H1 (cell line): ENCODE measurements at regions not wholly inside any gene's neighbourhood (a gene's known extent, or its start where the extent isn't known, plus 50 kb on each side); places are given as distances from the start of the nearest gene placed in this dataset.

Experiments used
- CTCF ChIA-PET: fragments of 300-600 bp; sonication (Branson Sonifier 250); formaldehyde crosslinking; loops from one replicate; lab custom pipeline; 2021; ENCODE audit not compliant: partially characterized antibody; lab: Charles Lee
- POLR2A ChIA-PET: fragments of 300-600 bp; sonication (Branson Sonifier 250); formaldehyde crosslinking; loops from one replicate; lab custom pipeline; 2021; ENCODE audit warnings: inconsistent platforms; ENCODE audit not compliant: partially characterized antibody; lab: Charles Lee
- DNase-seq, 2 experiments: peaks; one replicate each; pipeline versions ENCODE4 v3.0.0 to v3.0.0-alpha.2; 2010 to 2022; ENCODE audit warnings: low spot score in 2 of 2, low read depth in 1 of 2, mixed read lengths in 1 of 2
- FAIRE-seq: peaks from 2 replicates; lab custom pipeline; 2011; peaks lifted over from hg19 to GRCh38; lab: Jason Lieb, UNC
- H2AFZ ChIP-seq: 2 replicates; pipeline ENCODE4 v1.8.1; 2012; ENCODE audit warnings: low read length, inconsistent platforms
- H2AK5ac ChIP-seq: 2 replicates; pipeline ENCODE4 v1.6.1; 2013; ENCODE audit warnings: low read depth, low read length
- H2BK120ac ChIP-seq: replicated peaks from 2 replicates; pipeline ENCODE3; 2013; ENCODE audit warnings: low read depth, low read length, inconsistent platforms
- H2BK12ac ChIP-seq: 2 replicates; pipeline ENCODE4 v1.6.1; 2013; ENCODE audit warnings: low read depth, low read length
- H2BK15ac ChIP-seq: 2 replicates; pipeline ENCODE4 v1.6.1; 2013; ENCODE audit warnings: low read length
- H2BK20ac ChIP-seq: 2 replicates; pipeline ENCODE4 v1.6.1; 2013; ENCODE audit warnings: low read length
- H2BK5ac ChIP-seq: 2 replicates; pipeline ENCODE4 v1.6.1; 2013; ENCODE audit warnings: low read depth, low read length
- H3K14ac ChIP-seq: 2 replicates; pipeline ENCODE4 v1.6.1; 2013; ENCODE audit warnings: inconsistent platforms; ENCODE audit not compliant: insufficient read length
- H3K18ac ChIP-seq: 2 replicates; pipeline ENCODE4 v1.6.1; 2013; ENCODE audit warnings: low read length; ENCODE audit errors: extremely low read depth
- H3K23ac ChIP-seq: 2 replicates; pipeline ENCODE4 v1.6.1; 2013; ENCODE audit warnings: inconsistent platforms; ENCODE audit not compliant: insufficient read length
- H3K23me2 ChIP-seq: 2 replicates; pipeline ENCODE4 v1.6.1; 2013; ENCODE audit warnings: low read depth, low read length
- H3K27ac ChIP-seq: 2 replicates; pipeline ENCODE4 v1.6.1; 2011; ENCODE audit warnings: low read depth, low read length, inconsistent platforms
- H3K27me3 ChIP-seq, 4 experiments: replicated peaks in 1 of 4; 1 replicate in 1 of 4; 2 replicates in 3 of 4; pipeline versions ENCODE4 v1.6.1 to v1.8.1; 2011 to 2013; ENCODE audit warnings: low read length in 3 of 4, mild to moderate bottlenecking in 3 of 4, inconsistent platforms in 2 of 4, mixed read lengths in 2 of 4, moderate library complexity in 1 of 4; ENCODE audit not compliant: control insufficient read depth in 3 of 4, insufficient read depth in 3 of 4; ENCODE audit errors: extremely low read depth in 1 of 4
- H3K36me3 ChIP-seq, 4 experiments: 2 replicates each; pipeline versions ENCODE4 v1.6.1 to v1.8.1; 2011 to 2013; ENCODE audit warnings: mild to moderate bottlenecking in 4 of 4, low read length in 3 of 4, moderate library complexity in 2 of 4, control low read depth in 1 of 4, inconsistent platforms in 1 of 4; ENCODE audit not compliant: insufficient read depth in 4 of 4, control insufficient read depth in 2 of 4
- H3K4ac ChIP-seq: replicated peaks from 2 replicates; pipeline ENCODE3; 2013; ENCODE audit warnings: low read length, low read depth, mixed read lengths, inconsistent platforms; ENCODE audit not compliant: insufficient read length
- H3K4me1 ChIP-seq, 4 experiments: replicated peaks in 1 of 4; 1 replicate in 1 of 4; 2 replicates in 3 of 4; pipeline versions ENCODE4 v1.6.1 to v1.8.1; 2011 to 2013; ENCODE audit warnings: low read length in 3 of 4, inconsistent platforms in 2 of 4, mixed read lengths in 1 of 4; ENCODE audit not compliant: insufficient read depth in 4 of 4, control insufficient read depth in 3 of 4
- H3K4me2 ChIP-seq, 2 experiments: 2 replicates each; pipeline versions ENCODE4 v1.6.1 to v1.8.1; 2011 to 2013; ENCODE audit warnings: low read depth in 2 of 2, low read length in 2 of 2, control low read depth in 1 of 2, inconsistent platforms in 1 of 2, mild to moderate bottlenecking in 1 of 2; ENCODE audit not compliant: insufficient read depth in 1 of 2
- H3K4me3 ChIP-seq, 4 experiments: fragments of 200-600, 300-600 bp in 1 of 4; sonication (generic), shearing (Covaris generic), sonication (Bioruptor Twin) in 1 of 4; 2 replicates each; pipeline versions ENCODE4 v1.5.1 to v1.8.1; 2011 to 2016; ENCODE audit warnings: low read length in 4 of 4, low read depth in 3 of 4, control low read depth in 2 of 4, inconsistent platforms in 2 of 4, mild to moderate bottlenecking in 2 of 4, mixed read lengths in 1 of 4, moderate library complexity in 1 of 4; ENCODE audit not compliant: insufficient read depth in 2 of 4; ENCODE audit errors: extremely low read depth in 1 of 4
- H3K56ac ChIP-seq: replicated peaks from 2 replicates; pipeline ENCODE3; 2013; ENCODE audit warnings: low read depth, mild to moderate bottlenecking, mixed read lengths, low read length, inconsistent platforms; ENCODE audit not compliant: insufficient read length
- H3K79me1 ChIP-seq: 2 replicates; pipeline ENCODE4 v1.6.1; 2013; ENCODE audit warnings: low read depth, low read length, control low read depth
- H3K79me2 ChIP-seq, 2 experiments: 2 replicates each; pipeline versions ENCODE4 v1.6.1 to v1.8.1; 2012 to 2013; ENCODE audit warnings: low read length in 2 of 2, mild to moderate bottlenecking in 2 of 2, inconsistent platforms in 1 of 2; ENCODE audit not compliant: insufficient read depth in 2 of 2, control insufficient read depth in 1 of 2
- H3K9ac ChIP-seq, 4 experiments: replicated peaks in 1 of 4; 1 replicate in 1 of 4; 2 replicates in 3 of 4; pipeline versions ENCODE4 v1.6.1 to v1.8.1; 2011 to 2013; ENCODE audit warnings: low read depth in 3 of 4, low read length in 3 of 4, control low read depth in 2 of 4, mild to moderate bottlenecking in 2 of 4, moderate library complexity in 2 of 4, inconsistent platforms in 1 of 4; ENCODE audit errors: extremely low read depth in 1 of 4
- H3K9me3 ChIP-seq, 2 experiments: 2 replicates each; pipeline versions ENCODE4 v1.6.1 to v1.8.1; 2012 to 2013; ENCODE audit warnings: mild to moderate bottlenecking in 2 of 2, moderate library complexity in 2 of 2, control low read depth in 1 of 2, inconsistent platforms in 1 of 2, low read depth in 1 of 2, low read length in 1 of 2, mixed read lengths in 1 of 2; ENCODE audit not compliant: insufficient read depth in 2 of 2
- H4K20me1 ChIP-seq, 2 experiments: replicated peaks in 1 of 2; 2 replicates each; pipeline versions ENCODE3 to v1.8.1; 2011 to 2013; ENCODE audit warnings: inconsistent platforms in 2 of 2, low read length in 2 of 2, mild to moderate bottlenecking in 1 of 2; ENCODE audit not compliant: insufficient read depth in 2 of 2, control insufficient read depth in 1 of 2
- H4K5ac ChIP-seq: 2 replicates; pipeline ENCODE4 v1.6.1; 2013; ENCODE audit warnings: low read length, low read depth, mixed read lengths, inconsistent platforms; ENCODE audit not compliant: insufficient read length
- H4K8ac ChIP-seq: 2 replicates; pipeline ENCODE4 v1.8.0; 2013; ENCODE audit warnings: mild to moderate bottlenecking, moderate library complexity, low read length, inconsistent platforms; ENCODE audit not compliant: insufficient read depth; ENCODE audit errors: extremely low read depth
- H4K91ac ChIP-seq: replicated peaks from 2 replicates; pipeline ENCODE3; 2013; ENCODE audit warnings: low read length, mixed read lengths, inconsistent platforms; ENCODE audit not compliant: insufficient read length
- CHD2 ChIP-seq: IDR thresholded peaks from 2 replicates; pipeline ENCODE4 v1.6.1; 2012; ENCODE audit warnings: low read length, improper control_type of control experiment
- CREB1 ChIP-seq: IDR thresholded peaks from 2 replicates; pipeline ENCODE4 v1.6.1; 2012; ENCODE audit warnings: inconsistent platforms
- HDAC2 ChIP-seq, 2 experiments: fragments of 300-600 bp in 1 of 2; sonication (generic) in 1 of 2; IDR thresholded peaks; 2 replicates each; pipeline ENCODE4 v1.6.1; 2011 to 2012; ENCODE audit warnings: low read depth in 2 of 2, low read length in 2 of 2, mild to moderate bottlenecking in 2 of 2, moderate library complexity in 2 of 2, borderline replicate concordance in 1 of 2, inconsistent platforms in 1 of 2
- PHF8 ChIP-seq: fragments of 200-600 bp; sonication (generic); conservative IDR thresholded peaks from 2 replicates; pipeline ENCODE4 v1.7.1; 2012; ENCODE audit warnings: low read depth, mild to moderate bottlenecking, inconsistent platforms, low read length, moderate library complexity
- RAD21 ChIP-seq, 2 experiments: IDR thresholded peaks in 1 of 2; conservative IDR thresholded peaks in 1 of 2; 2 replicates each; pipeline ENCODE4 v1.6.1; 2011; ENCODE audit warnings: low read depth in 2 of 2, low read length in 2 of 2, improper control_type of control experiment in 1 of 2, inconsistent platforms in 1 of 2, mild to moderate bottlenecking in 1 of 2, moderate library complexity in 1 of 2
- SP4 ChIP-seq: IDR thresholded peaks from 2 replicates; pipeline ENCODE4 v1.6.1; 2012; ENCODE audit warnings: low read length, inconsistent platforms
- WGBS, 2 experiments: shearing (Covaris generic) in 1 of 2; methylation state at CpG; one replicate each; pipeline versions ENCODE4 v1.1.6 to v1.1.7; 2013 to 2015; ENCODE audit warnings: low lambda C conversion rate in 2 of 2, mixed read lengths in 2 of 2, inconsistent platforms in 1 of 2, low coverage in 1 of 2, missing lambda C conversion rate in 1 of 2; ENCODE audit not compliant: insufficient replicate concordance in 2 of 2, insufficient coverage in 1 of 2, insufficient read length in 1 of 2; ENCODE audit errors: extremely low coverage in 1 of 2, missing lambda C conversion rate in 1 of 2; 5-methylcytosine and 5-hydroxymethylcytosine counted together
- TF ChIP-seq, protein P1 (sequence below), 3 experiments: IDR thresholded peaks; 1 replicate in 2 of 3; 2 replicates in 1 of 3; pipeline versions ENCODE4 v1.5.1 to v1.6.1; 2011; ENCODE audit warnings: low read length in 3 of 3, mild to moderate bottlenecking in 3 of 3, inconsistent platforms in 2 of 3, low read depth in 1 of 3, moderate library complexity in 1 of 3; ENCODE audit not compliant: insufficient read depth in 1 of 3; ENCODE audit errors: control extremely low read depth in 1 of 3
- TF ChIP-seq, protein P2 (sequence below): IDR thresholded peaks from 2 replicates; pipeline ENCODE4 v1.6.1; 2012; ENCODE audit warnings: low read length, inconsistent platforms

GRCh38 chr2:147082850-147083522 lies 761.8 kb upstream of the ACVR2A start:
- H4K8ac ChIP-seq = no peak overlapping the region
- H2BK12ac ChIP-seq = no peak overlapping the region
- no peak overlapping the region for H4K91ac ChIP-seq
- CTCF ChIA-PET = interaction anchor here (0.5 to 5.8 kb wide), 37 partner anchors 8 to 830 kb away, joined by 3 to 25 read pairs (median 4); no protein-coding TSS in a partner anchor
- no peak overlapping the region for H3K4me2 ChIP-seq
- no peak overlapping the region for H2BK15ac ChIP-seq
- FAIRE-seq = peak; percentile 97
- no peak overlapping the region for H2AK5ac ChIP-seq
- H3K27me3 ChIP-seq = no peaks in the 10 kb centered on the region
- H2BK5ac ChIP-seq = no peak overlapping the region
- H3K4me3 ChIP-seq = no peak overlapping the region
- no peaks in the 10 kb centered on the region for H3K36me3 ChIP-seq
- 63% methylated on average over 3 of the region's 3 CpGs; no CpG with 5 or more reads in 1 of the 2 experiments for WGBS, 2 experiments
- no peak overlapping the region for H3K27ac ChIP-seq
- H3K4ac ChIP-seq = no peak overlapping the region
- peak; percentile 53 to 82 for DNase-seq
- H3K23me2 ChIP-seq = no peaks in the 10 kb centered on the region
- no peak overlapping the region for H3K9ac ChIP-seq
- H4K20me1 ChIP-seq = no peaks in the 10 kb centered on the region
- no peaks in the 10 kb centered on the region for H3K4me1 ChIP-seq
- no peak overlapping the region for H4K5ac ChIP-seq
- H3K56ac ChIP-seq = no peak overlapping the region
- H2BK20ac ChIP-seq = no peak overlapping the region
- H3K79me1 ChIP-seq = no peaks in the 10 kb centered on the region
- no peak overlapping the region for H3K18ac ChIP-seq
- H2AFZ ChIP-seq = no peak overlapping the region
- POLR2A ChIA-PET = interaction anchor here (0.9 kb wide), 1 partner anchor 14 kb away, joined by 3 read pairs; no protein-coding TSS in a partner anchor
- no peak overlapping the region for H2BK120ac ChIP-seq
- H3K79me2 ChIP-seq = no peaks in the 10 kb centered on the region
- H3K9me3 ChIP-seq = no peaks in the 10 kb centered on the region
- no peak overlapping the region for H3K23ac ChIP-seq
- H3K14ac ChIP-seq = no peak overlapping the region
- TF ChIP-seq PHF8 (no peak), CREB1 (no peak), RAD21 (IDR thresholded peaks at IDR 0.05 in 1 of 2, conservative IDR thresholded peaks at IDR 0.05 in 1 of 2; ENCODE audit: low read depth in 2 of 2, low read length in 2 of 2) (peak; percentile 80 to 87), CHD2 (no peak), HDAC2 (IDR thresholded peaks at IDR 0.05; ENCODE audit: borderline replicate concordance in 1 of 2, low read depth in 2 of 2, low read length in 2 of 2) (no peak), SP4 (no peak)
- TF ChIP-seq, protein P1, sequence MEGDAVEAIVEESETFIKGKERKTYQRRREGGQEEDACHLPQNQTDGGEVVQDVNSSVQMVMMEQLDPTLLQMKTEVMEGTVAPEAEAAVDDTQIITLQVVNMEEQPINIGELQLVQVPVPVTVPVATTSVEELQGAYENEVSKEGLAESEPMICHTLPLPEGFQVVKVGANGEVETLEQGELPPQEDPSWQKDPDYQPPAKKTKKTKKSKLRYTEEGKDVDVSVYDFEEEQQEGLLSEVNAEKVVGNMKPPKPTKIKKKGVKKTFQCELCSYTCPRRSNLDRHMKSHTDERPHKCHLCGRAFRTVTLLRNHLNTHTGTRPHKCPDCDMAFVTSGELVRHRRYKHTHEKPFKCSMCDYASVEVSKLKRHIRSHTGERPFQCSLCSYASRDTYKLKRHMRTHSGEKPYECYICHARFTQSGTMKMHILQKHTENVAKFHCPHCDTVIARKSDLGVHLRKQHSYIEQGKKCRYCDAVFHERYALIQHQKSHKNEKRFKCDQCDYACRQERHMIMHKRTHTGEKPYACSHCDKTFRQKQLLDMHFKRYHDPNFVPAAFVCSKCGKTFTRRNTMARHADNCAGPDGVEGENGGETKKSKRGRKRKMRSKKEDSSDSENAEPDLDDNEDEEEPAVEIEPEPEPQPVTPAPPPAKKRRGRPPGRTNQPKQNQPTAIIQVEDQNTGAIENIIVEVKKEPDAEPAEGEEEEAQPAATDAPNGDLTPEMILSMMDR (IDR thresholded peaks at IDR 0.05; ENCODE audit: control extremely low read depth in 1 of 3, insufficient read depth in 1 of 3, low read depth in 1 of 3, low read length in 3 of 3) = peak in 2 of 3 experiments; percentile 77 to 93; a peak in 3 of 4 replicates
- TF ChIP-seq, protein P2, sequence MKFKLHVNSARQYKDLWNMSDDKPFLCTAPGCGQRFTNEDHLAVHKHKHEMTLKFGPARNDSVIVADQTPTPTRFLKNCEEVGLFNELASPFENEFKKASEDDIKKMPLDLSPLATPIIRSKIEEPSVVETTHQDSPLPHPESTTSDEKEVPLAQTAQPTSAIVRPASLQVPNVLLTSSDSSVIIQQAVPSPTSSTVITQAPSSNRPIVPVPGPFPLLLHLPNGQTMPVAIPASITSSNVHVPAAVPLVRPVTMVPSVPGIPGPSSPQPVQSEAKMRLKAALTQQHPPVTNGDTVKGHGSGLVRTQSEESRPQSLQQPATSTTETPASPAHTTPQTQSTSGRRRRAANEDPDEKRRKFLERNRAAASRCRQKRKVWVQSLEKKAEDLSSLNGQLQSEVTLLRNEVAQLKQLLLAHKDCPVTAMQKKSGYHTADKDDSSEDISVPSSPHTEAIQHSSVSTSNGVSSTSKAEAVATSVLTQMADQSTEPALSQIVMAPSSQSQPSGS = no peak
